HG02973 (cell line): ENCODE measurements at regions not wholly inside any gene's neighbourhood (a gene's known extent, or its start where the extent isn't known, plus 50 kb on each side); places are given as distances from the start of the nearest gene placed in this dataset.
"Not testable (repeated sequence)": the region's sequence is repeated elsewhere in the genome, so short reads cannot be mapped to it uniquely, and the experiment has no call there.

ENCODE experiments used
- ATAC-seq: cut with Tn5 transposase; IDR thresholded peaks from one replicate; pipeline ENCODE4 v1.9.1; 2021; ENCODE audit warnings: moderate library complexity; ENCODE audit not compliant: unreplicated experiment

DNA sequence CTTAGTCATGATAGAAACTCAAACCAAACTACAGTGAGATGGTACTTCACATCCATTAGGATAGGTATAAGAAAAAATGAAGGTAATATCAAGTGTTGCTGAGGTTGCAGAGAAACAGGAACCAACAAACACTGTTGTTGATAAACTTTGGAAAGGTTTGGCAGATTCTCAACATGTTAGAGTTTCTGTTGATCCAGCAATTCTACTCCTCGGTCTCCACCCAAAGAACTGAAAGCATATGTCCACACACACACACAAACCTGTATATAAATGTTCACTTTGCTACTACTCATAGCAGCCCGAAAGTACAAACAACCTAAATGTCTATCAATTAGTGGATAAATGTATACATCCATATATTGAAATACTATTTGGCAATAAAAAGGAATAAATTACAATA is 128.3 kb upstream of the CARMIL1 start:
- no peak for ATAC-seq

DNA sequence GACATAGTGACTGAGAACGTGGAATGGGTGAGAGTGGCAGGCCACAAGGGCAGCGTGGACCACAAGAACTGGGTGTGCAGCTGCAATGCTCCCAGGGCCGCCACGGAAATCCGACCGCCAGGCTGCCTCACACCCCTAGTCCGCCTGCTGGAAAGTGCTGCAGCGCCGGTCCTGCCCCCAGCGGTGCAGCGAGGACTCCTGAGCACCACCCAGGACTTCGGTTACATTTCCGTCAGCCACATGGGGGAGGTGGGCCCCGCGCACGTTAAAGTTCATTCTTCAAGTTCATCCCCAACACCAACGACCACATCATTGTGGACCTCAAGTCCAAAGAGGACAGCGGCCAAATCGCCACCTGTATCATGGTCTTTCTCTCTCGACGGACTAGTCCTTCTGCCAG is 126.1 kb upstream of the CARMIL1 start:
- ATAC-seq: no peak

DNA sequence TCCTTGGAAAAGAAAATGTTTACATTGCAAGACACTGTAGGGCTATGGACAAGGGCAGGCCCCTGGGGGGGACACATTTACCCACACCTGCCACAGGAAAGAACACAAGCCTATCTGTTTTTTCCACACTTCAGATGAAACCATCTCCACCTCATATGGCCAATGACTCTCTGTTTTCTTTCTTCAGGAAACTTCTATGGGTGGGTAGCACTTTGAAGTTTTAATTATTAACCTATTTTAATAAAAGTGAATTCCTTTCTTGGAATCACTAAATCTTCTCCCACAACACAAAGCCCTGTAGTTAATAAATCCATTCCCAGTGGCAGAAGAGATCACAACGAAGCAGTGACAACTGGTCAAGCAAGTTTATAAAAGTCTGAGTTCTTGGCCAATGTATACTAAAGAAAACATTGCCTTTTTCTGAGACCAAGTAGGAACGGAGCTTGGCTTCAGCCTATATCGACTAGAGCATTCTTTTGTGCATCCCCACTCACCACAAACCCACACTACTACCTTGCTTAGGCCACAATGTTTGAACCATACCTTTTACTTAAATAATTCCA is 125.1 kb upstream of the CARMIL1 start:
- no peak for ATAC-seq

DNA sequence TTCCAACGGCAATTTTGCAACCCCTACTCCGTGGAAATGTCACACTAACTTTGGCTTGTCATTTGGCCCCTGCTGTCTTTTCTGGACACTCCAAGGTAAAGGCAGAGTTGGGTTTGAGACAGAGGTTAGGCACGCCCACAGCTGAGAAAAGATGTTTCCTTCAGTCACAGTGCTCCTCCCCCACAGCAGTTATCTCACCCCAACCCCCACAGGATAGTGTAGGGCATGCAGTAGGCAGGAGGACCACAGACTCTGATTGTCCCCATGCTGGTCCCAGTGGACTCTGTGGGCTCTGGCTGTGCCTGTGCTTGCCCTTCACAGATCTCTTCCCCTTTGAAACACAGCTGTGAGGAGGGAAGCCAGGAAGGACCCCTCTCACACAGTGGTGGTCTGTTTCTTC is 124.0 kb upstream of the CARMIL1 start:
- no peak for ATAC-seq

DNA sequence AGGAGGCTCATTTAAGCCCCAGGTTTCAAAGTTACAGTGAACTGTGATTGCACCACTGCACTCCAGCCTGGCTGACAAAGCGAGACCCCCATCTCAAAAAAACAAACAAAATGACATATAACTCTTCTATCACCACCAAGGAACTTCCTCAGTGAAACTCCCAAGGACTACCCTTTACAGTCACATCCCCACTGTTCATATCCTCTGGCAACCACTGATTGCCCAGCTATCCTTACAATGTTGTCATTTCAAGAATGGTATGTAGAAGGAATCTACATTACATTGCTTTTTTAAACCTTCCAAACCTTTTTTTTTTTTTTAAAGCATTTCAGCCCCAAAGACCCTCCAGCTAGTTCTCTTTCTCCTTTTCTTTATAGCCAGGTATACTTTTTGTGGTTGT is 123.1 kb upstream of the CARMIL1 start:
- ATAC-seq: no peak

DNA sequence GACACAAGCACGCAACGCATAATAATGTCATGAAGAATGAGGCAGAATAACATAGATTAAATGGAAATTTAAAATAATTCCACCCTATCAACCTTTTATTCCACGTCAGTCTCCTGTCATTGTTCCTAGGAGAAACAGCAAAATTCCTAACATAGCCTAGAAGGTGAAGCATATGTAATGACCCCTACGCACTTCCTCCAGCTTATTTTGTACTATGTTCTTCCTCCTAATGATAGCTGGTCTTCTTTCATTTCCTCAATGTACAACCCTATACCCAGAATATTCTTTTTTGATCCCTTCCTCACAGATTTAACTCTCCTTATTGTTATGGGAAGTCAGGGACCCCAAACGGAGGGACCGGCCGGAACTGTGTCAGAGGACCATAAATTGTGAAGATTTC is 122.0 kb upstream of the CARMIL1 start:
- ATAC-seq: no peak

DNA sequence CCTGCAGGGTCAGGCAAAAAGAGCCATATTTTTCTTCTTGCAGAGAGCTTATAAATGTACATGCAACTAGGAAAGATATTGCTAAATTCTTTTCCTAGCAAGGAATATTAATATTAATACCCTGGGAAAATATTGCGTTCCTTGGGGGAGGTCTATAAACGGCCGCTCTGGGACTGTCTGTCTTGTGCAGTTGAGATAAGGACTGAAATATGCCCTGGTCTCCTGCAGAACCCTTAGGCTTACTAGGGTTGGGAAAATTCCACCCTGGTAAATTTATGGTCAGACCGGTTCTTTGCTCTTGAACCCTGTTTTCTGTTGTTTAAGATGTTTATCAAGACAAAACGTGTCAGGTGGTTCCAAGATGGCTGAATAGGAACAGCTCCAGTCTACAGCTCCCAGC is 121.3 kb upstream of the CARMIL1 start:
- no peak for ATAC-seq

DNA sequence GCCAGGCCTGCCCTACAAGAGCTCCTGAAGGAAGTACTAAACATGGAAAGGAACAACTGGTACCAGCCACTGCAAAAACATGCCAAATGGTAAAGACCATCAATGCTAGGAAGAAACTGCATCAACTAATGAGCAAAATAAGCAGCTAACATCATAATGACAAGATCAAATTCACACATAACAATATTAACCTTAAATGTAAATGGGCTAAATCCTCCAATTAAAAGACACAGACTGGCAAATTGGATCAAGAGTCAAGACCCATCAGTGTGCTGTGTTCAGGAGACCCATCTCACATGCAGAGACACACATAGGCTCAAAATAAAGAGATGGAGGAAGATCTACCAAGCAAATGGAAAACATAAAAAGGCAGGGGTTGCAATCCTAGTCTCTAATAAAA is 119.0 kb upstream of the CARMIL1 start:
- ATAC-seq: not testable (repeated sequence)

DNA sequence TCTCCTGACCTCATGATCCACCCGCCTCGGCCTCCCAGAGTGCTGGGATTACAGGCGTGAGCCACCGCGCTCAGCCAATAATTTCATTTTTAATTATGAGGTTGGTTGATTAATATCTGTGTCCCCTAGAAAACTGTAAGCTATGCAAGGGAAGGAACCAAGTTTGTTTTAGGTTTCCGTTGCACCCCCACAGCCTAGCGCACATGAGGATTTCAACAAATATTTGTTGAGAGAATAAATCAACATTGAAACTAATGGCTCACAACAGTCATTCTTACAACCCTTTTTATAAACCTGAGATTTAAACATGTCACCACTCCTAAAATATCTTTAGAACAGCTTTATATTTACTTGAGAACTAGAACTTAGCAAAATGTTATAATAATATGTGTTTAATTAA is 114.0 kb upstream of the CARMIL1 start:
- no peak for ATAC-seq

DNA sequence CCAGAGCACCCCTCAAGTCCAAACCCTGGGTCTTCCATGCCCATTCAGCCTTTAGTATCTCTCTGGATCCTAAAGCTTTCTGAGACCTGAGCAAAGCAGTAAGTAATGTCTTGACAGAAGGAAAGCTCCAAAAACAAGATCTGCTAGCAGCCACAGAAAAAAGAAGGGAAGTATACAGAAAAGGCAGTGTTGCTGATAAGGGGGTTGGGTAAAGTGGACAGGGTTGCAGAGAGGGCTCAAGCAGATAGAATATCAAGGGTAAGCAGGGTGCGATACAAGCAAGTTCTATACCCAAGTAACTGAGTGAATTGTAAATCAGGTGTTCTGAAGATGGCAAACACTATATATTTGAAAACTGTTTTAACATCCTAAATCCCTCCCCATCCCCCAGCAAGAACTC is 113.4 kb upstream of the CARMIL1 start:
- no peak for ATAC-seq

DNA sequence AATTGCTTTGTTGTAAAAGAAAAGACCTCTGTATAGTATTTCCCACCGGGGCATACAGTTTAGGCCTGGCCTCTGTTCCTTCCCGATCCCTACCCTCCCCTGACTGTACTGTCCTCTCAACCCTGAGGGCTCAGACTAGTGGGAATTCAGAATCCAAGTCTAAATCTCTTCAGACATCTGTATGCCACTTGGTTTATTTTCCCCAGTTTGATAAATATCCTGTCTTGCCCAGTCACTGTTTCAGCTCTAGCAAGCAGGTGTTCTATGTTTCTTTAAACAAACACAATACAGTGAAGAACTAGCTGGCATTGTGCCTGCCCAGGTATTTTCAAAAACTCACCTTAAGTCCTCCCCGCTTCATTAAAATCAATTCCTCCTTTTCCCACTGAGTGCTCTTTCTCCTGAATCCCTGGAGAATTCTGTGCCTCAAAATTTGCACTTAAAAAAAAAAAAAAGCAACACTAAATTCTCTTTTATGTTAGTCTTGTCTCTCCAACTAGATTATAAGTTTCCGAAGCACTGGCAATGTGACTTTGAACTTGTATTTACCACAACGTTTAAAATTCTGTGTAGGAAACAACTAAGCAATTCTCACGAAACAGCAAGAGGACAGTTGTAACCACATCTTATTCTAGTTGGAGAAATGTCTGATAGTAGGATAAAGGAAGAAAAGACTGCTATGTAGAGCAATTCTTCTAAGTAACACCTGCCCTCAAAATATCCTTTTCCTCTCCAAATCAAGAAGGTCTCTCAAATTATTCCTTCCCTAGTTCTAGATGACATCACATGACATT is 112.0 kb upstream of the CARMIL1 start:
- ATAC-seq: no peak

DNA sequence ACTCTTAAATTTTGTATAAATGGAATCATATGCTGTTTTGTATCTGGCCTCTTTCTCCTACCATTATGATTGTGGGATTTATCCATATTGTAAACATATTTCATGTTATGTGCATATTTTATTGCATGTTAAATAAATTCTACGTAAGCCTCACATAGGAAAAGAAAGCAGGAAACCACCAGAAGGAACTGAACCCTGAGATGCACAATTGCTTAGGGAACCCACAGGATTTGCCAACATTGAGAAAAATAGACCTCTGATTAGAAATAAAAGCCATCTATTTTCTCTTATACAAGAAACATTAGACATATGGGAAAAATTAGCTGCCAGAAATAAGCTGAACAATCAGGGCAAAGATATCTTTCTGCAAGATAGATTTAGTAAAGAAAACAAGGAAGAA is 111.2 kb upstream of the CARMIL1 start:
- no peak for ATAC-seq

DNA sequence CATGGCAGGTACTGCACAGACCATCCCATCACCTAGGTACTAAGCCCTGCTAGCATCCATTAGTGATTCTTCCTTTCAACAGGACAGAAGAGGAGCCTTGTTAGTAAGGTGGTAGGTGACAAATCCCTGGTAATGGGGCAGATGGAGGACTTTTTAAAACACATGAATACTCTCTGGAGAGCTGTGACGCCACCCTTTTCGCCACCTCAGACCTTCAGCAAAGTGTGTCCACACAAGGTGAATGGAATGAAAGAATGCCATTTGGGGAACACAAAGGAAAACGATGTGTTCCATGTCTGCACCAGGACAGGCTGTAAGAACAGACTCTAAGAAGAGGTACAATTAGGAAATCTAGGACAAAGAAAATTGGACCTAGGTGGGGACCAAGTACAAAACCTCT is 110.5 kb upstream of the CARMIL1 start:
- no peak for ATAC-seq

DNA sequence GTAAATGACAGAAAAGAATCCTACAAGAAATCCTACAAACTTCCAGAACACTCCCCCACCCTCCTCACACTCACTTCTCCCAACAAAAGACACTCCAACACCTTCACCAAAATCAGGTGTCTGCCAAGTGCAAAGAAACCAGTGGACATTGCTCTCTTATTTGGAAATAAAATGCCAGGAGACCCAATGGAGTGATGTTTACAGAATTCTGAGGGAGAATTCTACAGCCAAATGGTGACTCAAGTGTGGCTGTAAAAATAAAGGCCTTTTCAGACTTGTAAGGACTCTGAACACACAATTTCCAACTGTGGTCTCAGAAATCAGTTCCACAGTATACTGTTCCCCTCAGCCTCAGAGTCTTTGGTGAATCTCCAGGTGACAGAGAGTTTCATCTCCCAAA is 109.6 kb upstream of the CARMIL1 start:
- no peak for ATAC-seq

DNA sequence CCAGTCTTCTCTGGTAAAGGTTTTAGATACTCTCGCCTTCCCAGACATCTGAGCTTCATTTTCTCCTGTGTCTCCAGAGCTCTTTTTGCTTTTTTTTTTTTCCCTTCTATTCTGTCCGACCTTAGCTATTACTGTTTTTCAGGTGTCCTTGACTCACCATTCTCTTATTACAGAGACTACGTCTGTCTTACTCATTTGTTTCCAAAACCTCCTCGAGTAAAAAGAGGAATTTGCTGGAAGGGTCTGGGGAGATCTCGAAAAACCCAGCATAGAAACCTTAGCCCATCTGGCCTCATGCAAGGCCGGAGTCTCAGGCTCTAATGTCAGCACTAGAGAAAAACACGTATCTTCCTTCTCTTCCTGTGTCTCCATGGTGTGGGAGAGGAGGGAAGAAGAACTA is 109.2 kb upstream of the CARMIL1 start:
- ATAC-seq: no peak

DNA sequence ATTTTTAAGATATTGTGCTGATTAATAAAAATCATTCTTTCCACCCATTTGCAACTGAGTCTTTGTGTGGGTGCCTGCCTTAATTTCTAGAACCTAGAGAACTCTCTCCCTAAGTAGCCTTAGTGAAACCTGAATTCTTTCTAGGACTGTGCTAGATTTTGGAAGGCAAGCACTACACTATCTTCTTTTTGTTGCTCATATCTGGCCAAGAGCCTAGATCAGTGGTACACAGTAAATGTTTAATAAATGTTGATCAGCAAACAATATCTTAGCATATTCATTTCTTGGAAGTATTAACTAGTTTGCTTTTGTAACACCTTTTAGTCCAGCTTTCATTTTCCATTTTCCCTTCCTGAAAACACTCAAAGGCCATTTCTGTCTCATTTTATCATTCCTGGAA is 108.5 kb upstream of the CARMIL1 start:
- no peak for ATAC-seq

DNA sequence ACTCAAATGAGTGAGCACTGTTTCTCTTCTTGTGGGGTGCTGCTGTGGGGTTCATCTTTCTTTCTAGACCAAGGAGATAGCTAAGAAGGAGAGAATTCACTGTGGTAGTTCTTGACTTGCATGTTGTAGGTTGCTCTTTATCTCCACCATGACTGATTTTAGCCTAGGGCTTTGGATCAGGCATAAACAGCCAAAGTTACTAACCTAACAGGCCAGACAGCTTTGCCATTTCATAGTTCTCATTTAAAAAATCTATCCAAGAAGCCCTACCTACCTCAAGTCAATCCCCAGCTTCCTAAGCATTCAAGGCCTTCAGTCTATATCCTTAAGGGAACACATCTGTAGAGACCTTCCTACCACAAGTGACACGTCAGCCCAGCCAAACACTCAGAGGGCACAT is 107.9 kb upstream of the CARMIL1 start:
- ATAC-seq: no peak

DNA sequence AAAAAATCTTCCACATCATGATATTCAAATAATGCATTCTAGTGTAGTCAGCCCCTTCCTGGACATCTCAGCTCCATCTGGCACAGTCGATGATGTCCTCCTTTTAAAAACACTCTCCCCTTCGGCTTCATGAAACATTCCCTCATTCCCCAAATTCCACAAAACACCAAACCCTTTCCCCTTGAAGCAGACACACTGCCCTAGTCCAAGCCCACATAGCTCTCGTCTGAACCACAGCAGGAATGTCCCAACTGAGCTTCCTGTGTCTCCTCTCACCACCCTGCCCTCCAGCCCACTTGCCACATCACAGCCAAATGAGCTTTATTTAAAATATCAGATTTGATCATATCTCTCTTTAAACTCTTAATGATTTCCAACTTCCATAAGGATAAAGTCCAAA is 106.4 kb upstream of the CARMIL1 start:
- no peak for ATAC-seq

DNA sequence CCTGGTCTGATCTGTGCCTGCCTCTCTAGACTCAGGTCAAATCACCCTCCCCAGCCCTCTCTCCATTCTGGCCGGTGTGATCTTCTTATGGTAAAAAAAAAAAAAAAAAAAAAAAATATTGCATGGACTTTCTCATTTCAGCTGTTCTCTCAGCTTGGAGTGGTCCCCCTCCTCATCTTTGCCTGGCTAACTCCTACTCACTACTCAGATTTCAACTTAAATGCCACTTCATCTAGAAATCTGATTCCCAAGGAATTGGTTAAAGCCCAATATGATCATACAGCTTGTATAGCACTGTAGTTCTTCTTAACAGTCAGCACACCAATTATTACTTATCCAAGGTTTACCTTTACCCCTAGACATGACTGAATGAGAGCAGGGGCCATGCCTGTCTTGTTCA is 105.9 kb upstream of the CARMIL1 start:
- ATAC-seq: no peak

DNA sequence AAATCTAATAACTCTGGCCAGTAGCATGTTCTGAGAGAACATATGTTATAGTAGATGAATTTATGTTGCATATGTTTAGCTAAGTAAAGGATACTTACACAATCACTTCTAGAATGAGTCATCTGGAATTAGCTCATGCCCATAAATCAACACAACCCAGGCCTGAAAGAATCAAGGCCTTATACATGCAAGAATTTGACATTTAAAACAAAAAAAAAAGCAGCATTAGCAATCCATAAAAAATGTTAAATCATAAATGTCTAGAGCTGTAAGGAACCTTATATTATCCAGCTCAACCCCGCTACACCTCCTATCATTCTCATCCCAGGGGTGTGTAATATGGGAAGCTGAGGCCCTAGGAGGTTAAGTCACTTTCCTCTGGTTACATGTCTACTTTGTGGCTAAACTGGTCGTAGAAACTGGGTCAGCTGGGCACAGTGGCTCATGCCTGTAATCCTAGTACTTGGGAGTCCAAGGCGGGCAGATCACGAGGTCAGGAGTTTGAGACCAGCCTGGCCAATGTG is 105.2 kb upstream of the CARMIL1 start:
- no peak for ATAC-seq

DNA sequence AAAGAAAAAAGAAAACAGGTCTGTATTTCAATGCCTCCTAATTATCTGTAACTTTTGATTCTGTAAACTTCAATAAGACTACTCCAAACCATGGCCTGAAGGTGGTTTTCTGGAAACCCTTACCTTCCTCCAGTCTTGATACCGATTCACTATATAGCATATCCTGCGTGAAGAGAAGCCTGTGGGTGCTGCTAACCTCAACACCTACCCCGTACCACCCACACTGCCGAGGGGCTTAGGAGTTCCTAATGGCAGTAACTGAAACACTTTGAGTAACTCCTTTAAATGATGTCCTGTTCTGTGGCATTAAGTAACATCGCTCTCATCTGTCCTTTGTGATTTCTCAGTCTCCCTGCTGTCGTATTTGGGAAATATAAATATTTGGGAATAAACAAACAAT is 104.5 kb upstream of the CARMIL1 start:
- ATAC-seq: no peak

DNA sequence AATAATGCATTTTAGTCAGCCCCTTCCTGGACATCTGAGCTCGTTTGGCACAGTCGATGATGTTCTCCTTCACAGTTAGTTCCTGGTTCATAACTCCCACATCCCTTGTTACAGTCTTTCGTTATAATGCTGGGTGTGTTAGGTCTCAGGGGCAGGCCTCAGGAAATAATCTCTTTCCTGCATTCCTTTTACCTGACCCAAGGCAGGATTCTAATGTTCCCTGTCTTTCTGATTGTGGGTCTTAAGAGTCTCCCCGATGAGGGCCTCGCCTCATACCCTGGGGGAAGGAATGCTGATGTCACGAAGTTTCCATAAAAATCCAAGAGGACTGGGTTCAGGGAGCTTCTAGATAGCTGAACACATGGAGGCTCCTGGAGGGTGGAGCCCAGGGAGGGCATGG is 104.0 kb upstream of the CARMIL1 start:
- ATAC-seq: no peak

DNA sequence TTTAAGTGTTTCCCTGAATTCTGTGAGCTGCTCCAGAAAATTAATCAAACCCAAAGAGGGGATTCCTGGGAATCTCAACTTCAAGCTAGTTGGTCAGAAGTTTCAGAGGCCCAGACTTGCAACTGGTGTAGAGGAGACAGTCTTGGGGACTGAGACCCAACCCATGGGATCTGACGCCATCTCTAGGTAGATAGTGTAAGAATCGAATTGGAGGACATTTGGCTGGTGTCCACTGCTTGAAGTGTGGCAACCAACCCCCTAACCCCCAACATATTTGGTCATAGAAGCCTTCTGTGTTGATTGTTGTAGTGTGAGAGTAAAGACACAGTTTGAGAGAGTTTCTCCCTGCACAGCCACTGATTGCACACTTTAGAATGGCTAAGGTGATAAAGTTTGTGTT is 103.5 kb upstream of the CARMIL1 start:
- ATAC-seq: no peak
